Coronary artery (tissue), 2 donors: ENCODE measurements at regions not wholly inside any gene's neighbourhood (a gene's known extent, or its start where the extent isn't known, plus 50 kb on each side); places are given as distances from the start of the nearest gene placed in this dataset.

Experiments used
- DNase-seq: peaks from one replicate; pipeline ENCODE4 v3.0.0-alpha.2; 2017; ENCODE audit warnings: low spot score
- H3K27ac ChIP-seq, 2 donors: fragments of 200-600 bp; sonication (generic); one replicate each; pipeline ENCODE4 v1.5.1; 2016 to 2019
- H3K4me3 ChIP-seq: fragments of 200-600 bp; sonication (generic); 2 replicates; pipeline ENCODE4 v1.5.1; 2016; ENCODE audit warnings: mild to moderate bottlenecking, moderate library complexity
- TF ChIP-seq, protein P1 (sequence below): fragments of 200-600 bp; sonication (generic); IDR thresholded peaks from one replicate; pipeline ENCODE4 v1.5.1; 2019; ENCODE audit warnings: antibody characterized with exemption

DNA sequence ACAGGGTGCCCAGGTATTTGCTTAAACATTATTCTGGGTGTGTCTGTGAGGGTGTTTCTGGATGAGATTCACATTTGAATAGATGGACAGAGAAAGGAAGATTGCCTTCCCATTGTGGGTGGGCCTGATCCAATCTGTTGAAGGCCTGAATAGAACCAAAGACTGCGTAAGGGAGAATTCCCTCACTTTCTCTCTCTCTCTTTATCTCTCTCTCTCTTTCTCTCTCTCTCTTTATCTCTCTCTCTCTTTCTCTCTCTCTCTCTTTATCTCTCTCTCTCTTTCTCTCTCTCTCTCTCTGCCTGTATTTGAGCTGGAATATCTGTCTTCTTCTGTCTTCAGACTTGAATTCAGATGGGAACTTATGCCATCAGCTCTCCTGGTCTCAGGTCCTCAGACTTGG, 148.4 kb downstream of the FAM124B start:
- TF ChIP-seq, protein P1, sequence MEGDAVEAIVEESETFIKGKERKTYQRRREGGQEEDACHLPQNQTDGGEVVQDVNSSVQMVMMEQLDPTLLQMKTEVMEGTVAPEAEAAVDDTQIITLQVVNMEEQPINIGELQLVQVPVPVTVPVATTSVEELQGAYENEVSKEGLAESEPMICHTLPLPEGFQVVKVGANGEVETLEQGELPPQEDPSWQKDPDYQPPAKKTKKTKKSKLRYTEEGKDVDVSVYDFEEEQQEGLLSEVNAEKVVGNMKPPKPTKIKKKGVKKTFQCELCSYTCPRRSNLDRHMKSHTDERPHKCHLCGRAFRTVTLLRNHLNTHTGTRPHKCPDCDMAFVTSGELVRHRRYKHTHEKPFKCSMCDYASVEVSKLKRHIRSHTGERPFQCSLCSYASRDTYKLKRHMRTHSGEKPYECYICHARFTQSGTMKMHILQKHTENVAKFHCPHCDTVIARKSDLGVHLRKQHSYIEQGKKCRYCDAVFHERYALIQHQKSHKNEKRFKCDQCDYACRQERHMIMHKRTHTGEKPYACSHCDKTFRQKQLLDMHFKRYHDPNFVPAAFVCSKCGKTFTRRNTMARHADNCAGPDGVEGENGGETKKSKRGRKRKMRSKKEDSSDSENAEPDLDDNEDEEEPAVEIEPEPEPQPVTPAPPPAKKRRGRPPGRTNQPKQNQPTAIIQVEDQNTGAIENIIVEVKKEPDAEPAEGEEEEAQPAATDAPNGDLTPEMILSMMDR = no peak
- no peak overlapping the region for H3K27ac ChIP-seq
- DNase-seq = no peak
- H3K4me3 ChIP-seq = no peak overlapping the region

DNA sequence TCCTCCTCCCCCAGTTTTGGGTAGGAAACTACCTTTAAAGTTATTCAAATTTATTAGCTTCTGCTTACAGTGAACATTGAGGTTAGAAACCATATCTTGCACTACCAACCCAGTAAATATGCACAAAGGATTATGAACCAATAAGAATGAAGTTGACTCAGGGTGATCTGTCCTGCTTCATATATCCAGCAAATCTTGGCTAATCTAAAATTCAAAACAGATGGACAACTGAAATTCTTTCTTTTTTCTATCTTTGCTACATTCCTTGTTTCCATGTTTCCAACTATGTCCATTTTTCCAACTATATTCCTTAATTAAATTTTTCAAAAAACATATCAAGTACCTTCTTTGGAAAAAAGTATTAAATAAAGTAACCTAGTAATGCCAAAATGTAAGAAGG, 149.3 kb downstream of the FAM124B start:
- H3K27ac ChIP-seq = no peak overlapping the region
- H3K4me3 ChIP-seq = no peak overlapping the region
- TF ChIP-seq, protein P1 = no peak
- DNase-seq = no peak

DNA sequence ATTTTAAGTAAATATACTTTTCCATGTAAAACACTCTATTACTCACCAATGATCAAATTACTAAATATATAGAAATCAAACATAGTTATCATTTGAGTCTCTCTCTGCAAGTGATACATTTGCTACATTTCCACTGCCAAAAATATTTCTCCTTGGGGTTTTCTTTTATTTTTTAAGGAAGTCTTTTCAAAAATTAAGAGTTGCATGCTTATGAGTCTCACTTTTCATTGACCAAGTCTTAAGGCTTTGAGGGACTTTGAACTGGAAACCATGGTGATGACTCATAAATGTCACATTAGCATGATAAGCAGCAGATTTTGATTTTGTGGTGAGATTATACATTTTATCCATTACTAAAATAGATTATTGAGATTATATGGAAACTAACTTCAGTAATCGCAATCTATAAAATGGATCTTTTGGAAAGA, 152.9 kb downstream of the FAM124B start:
- H3K4me3 ChIP-seq = no peak overlapping the region
- no peak for DNase-seq
- TF ChIP-seq, protein P1 = no peak
- H3K27ac ChIP-seq = no peak overlapping the region

DNA sequence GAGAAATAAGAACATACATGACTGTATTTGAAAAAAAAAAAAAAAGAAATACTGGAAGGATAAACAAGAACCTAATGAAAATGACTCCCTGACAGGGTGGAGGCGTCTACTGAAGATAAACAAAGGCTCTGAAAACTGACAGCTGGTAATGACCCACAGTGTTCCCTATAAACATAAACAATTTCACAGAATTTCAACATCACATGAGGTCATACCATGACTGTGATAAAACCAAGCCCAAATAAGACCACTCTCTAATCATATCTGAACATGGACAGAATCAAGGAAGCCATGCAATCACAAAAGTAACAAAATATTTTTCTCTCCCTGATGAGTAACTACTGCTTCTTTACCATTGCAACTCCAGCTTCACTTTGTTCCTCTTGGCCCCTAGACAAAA, 159.3 kb downstream of the FAM124B start:
- TF ChIP-seq, protein P1 = no peak
- no peak overlapping the region for H3K27ac ChIP-seq
- no peak overlapping the region for H3K4me3 ChIP-seq
- DNase-seq = no peak

DNA sequence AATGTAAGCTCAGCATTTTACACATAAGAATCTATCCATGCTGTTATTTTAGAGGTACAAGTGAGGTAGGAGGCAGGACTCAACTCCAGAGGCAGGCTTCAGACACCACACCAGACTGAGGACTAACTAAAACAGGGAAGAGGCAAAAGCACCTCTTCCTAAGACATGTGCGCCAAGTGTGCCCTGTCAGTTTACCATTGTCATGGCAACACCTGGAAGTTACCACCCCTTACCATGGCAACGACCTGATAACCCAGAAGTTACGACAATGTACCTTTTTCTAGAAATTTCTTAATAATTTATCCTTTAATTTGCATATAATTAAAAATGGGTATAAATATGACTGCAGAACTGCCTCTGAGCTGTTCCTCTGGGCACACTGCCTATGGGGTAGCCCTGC, 160.1 kb downstream of the FAM124B start:
- Histone ChIP-seq H3K27ac (no peak overlapping the region), H3K4me3 (no peak overlapping the region)
- TF ChIP-seq, protein P1 = no peak
- no peak for DNase-seq

DNA sequence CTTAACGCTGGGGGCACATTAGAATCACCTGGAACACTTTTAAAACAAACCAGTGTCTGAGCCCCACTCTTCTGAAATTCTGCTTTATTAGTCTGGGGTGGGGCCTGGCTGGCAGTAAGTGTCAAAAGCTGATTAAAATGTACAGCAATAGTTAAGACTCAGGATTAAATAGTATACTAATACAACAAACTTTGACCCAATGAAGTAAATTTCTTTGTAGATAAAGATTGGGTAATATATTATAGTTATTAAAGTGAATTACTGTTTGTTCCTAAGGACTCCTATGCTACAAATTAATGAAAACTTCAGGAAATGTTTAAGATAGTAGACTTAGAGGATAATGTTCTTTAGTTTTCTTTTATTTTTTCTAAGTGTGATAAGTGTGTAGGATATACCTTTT, 160.9 kb downstream of the FAM124B start:
- DNase-seq = no peak
- TF ChIP-seq, protein P1 = no peak
- H3K4me3 ChIP-seq = no peak overlapping the region
- H3K27ac ChIP-seq = no peak overlapping the region

DNA sequence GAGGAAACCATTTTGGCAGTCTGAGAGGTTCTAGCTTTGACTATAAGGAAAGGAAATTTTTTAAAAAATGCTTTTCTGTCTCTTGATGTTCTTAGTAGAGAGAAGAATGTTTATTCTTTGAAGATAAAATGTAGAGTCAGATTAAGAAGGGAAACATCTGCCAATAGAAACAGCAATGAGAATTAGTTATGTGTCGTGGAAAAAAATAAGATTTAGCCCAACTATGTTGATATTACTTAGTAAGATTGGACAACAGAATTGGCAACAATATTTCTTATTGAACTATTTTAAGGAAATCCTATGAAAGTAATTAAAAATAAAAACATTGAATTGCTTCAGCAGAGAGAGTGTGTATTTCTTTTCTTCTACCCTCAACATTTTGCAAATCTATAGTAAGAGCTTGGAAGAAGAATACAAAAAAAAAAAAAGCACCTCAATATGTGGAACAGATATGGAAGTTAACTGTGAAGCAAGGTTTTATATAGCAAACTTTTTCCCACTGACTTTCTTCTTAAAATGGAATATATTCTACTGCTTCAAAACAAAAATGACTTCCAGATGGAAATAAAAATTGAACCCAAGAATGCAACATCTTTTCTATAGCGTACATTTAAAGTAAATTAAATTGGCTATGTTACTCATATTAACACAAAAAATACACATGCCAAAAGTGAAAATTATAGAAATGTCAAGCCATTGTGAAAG, 177.9 kb downstream of the FAM124B start:
- Histone ChIP-seq H3K27ac (no peak overlapping the region), H3K4me3 (no peak overlapping the region)
- DNase-seq = no peak
- TF ChIP-seq, protein P1 = no peak
